ENCODE measurements at regions not wholly inside any gene's neighbourhood (a gene's known extent, or its start where the extent isn't known, plus 50 kb on each side); places are given as distances from the start of the nearest gene placed in this dataset.
A peak's percentile ranks its signal among the peaks of the same experiment; 100 is the strongest.
"Not testable (repeated sequence)": the region's sequence is repeated elsewhere in the genome, so short reads cannot be mapped to it uniquely, and the experiment has no call there.

DNA sequence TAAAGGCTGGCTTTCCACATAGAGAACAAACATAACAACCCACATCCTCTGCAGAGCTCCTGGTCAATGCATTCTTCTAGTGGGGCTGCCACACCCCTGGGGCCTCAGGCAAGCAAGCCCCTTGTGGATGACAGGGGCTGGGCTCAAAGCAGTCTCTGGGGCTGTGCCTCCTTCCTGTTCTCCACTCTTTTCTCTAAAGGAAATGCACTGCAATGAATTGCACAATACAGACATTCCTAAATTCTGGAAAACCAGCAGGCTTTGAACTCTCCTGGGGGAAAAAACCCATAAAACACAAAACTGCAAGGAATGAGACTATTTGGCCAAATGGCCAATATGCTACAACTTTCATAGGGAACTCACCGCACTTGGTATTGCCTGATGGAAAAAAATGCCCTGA is 293.9 kb upstream of the PLGLB2 start:
- not testable (repeated sequence) for H3K4me3 ChIP-seq (ENCODE audit: low read depth, low read length); DNase-seq (ENCODE audit: low read depth)

DNA sequence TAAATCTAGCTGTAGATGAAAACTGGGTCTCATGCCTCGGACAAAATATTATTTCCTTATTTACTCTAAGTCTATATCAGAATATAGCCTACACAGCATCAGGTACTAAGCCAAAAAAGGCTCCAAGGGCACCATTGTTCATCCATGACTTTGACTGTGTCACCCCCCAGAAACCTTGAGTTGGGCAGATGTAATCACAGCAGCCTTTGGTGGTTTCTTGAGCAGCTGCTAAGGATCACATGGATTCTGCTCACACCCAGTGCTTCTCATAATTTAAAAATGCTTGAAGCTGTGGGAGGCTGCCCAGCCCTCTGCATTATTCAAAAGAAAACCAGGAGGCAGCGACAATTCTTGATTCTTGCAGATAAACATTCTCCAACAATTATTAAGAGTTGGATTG is 293.5 kb upstream of the PLGLB2 start:
- DNase-seq (ENCODE audit: low read depth); H3K4me3 ChIP-seq (ENCODE audit: low read depth, low read length): not testable (repeated sequence)

DNA sequence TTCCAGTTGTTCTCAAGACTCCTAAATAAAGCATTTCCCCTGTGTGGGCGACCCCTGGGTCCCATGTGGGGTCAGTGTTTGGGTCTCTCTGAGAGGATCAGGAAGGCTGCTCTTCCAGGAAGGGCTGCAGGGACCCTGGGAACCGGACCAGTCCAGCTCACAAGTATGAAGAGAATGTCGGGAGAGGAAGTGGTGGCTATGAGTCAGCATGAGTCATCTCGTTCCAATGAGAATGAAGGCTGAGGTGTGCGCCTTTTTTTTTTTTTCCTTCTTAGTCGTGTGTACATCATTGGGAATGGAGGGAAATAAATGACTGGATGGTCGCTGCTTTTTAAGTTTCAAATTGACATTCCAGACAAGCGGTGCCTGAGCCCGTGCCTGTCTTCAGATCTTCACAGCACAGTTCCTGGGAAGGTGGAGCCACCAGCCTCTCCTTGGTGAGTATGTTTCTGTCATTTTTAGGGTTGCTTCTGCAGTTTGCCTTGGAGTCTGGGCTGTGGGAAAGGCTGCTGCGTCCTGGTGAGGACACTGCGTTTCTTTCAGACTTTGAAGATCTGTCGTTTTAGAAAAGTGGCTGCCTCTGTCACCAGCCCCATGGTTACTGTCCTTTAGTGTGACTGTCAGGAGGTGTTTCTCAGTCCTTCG is 292.6 kb upstream of the PLGLB2 start:
- DNase-seq (ENCODE audit: low read depth): not testable (repeated sequence)
- H3K4me3 ChIP-seq (ENCODE audit: low read depth, low read length): peak overlapping the region; percentile 21; the same call in 1 of the 2 replicates

DNA sequence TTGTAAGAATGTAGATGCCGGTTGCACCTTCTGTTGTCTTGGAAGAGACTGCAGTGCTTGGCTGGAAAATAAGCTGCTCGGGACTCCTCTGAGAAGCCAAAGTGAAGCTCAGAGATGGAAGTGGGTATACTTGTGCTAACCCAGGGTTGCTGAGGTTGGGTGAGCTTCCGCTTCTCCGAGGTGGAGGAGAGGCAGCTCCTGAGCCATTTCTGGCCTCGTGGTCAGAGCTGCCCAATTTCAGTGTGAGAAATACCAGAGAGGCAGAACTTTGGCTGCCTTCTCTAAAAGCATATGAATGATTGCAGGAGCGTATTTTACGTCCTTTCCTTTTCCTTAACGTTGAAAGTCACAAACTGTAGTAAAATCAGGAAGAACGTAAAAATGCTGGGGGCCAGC is 292.0 kb upstream of the PLGLB2 start:
- DNase-seq (ENCODE audit: low read depth); H3K4me3 ChIP-seq (ENCODE audit: low read depth, low read length): not testable (repeated sequence)

DNA sequence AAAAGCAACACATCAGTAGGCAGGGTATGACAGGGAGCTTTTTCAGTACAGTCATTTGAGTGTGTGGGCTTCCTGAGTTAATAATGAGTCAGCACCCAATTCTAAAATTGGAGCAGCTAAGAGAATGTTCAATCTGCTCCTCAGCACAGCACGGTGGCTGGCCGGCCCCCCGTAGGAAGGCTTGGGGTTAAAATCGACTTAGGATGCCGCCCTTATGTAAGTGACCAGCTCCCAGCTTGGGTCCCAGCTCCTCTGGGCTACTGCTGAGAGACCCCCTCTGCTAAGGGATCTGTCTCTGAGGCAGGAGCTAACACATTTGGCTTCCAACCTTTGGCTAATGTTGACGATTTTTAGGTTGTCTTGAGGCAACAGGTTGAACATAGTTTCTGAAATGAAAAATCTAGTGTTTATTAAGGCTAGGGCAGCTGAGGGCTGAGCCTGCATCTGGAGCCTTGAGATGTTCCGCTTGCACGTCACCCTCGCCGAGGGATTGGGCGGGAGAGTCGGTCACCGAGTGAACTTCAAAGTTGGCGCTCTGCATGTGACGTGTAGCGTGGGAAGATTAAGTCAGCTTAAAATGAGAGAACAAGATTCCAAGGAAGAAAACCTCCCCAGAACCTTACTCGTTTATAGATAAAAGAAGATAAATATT is 291.3 kb upstream of the PLGLB2 start:
- not testable (repeated sequence) for H3K4me3 ChIP-seq (ENCODE audit: low read depth, low read length); DNase-seq (ENCODE audit: low read depth)

DNA sequence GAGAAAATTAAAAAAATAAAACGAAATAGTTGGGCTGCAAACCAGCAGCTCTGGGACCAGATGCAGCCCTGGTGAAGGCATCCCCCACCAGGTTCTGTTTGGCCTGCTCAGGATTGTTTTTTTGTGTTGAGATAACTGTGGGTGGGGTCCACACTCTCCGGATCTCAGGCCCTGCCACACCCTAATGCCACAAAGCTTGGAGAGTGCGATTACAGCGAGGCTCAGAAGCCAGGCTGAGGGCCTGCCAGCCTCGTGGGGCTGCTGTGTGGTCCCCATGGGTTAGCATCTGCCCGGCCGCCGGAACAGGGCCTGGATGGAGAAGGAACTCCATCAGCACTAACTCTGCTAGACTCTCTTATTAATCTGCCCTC is 290.8 kb upstream of the PLGLB2 start:
- not testable (repeated sequence) for H3K4me3 ChIP-seq (ENCODE audit: low read depth, low read length); DNase-seq (ENCODE audit: low read depth)

DNA sequence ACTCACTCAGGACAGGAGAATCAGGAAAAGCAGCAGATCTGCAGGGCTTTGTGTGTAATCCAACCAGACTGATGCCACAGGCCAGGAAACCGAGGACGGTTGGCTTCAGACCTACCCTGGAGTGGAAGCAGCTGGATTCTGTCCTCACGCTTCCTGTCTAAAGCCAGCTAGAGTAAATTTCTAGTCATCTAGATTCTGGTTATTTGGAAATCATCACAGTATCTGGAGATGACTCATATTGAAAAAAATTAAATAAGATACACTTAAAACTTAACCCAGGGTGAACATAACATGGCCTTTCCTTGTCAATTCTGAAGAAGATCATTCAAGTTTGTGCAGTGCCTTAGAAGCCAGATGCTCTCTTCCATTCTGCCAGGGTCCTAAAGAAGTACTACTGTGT is 288.9 kb upstream of the PLGLB2 start:
- H3K4me3 ChIP-seq (ENCODE audit: low read depth, low read length); DNase-seq (ENCODE audit: low read depth): not testable (repeated sequence)

DNA sequence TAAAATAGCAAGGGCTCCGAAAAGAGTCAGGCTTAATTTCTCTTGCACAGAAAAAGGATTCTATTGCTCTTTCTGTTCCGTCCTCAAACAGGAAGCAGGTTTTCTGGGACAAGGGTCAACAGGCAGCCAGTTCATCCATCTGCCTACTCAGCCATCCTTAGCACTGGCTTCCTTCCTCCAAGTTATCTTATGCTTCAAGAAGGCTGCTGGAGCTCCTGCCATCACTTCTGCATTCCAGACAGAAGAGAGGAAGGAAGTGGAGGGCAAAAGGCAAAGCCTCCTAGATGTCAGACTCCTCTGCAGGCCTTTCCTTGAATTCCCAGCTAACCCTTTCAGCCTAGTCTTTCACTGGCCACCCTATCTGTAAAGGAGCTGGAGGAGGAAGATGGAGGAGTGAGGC is 287.8 kb upstream of the PLGLB2 start:
- not testable (repeated sequence) for DNase-seq (ENCODE audit: low read depth); H3K4me3 ChIP-seq (ENCODE audit: low read depth, low read length)

DNA sequence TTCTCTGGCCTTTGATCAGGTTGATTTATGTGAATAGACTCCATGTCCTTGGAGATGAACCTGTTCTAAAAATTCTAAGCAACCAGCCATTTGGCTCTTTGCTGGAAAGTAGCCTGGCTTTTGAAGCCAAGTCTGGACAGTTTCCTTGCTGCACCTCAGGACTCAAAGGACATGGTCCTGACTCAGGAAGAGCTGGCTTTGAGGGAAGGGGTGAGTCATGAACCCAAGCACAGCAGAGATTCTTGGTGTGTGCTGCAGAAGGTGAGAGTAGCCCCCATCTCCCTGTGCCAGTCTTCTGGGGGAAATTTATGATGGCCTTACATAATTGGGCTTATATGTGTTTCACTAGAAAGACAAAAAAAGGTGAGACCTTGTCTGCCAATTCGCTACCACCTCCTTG is 287.2 kb upstream of the PLGLB2 start:
- DNase-seq (ENCODE audit: low read depth); H3K4me3 ChIP-seq (ENCODE audit: low read depth, low read length): not testable (repeated sequence)

DNA sequence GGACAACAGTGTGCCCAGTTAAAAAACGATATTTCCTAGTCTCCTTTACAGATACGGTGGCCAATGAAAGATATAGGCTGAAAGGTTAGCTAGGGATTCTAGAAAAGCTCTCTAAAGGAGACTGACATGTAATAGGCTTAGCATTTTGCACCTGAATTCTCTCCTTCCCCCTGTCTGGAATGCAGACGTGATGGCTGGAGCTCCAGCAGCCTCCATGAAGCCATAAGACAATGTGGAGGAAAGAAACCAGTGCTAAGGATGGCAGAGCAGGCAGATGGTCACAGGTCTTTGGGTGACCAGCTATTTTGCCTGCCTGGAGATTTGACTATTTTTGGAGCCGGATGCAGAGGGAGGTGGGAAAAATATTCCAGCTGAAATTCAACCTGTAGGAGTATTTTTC is 286.2 kb upstream of the PLGLB2 start:
- not testable (repeated sequence) for DNase-seq (ENCODE audit: low read depth); H3K4me3 ChIP-seq (ENCODE audit: low read depth, low read length)

DNA sequence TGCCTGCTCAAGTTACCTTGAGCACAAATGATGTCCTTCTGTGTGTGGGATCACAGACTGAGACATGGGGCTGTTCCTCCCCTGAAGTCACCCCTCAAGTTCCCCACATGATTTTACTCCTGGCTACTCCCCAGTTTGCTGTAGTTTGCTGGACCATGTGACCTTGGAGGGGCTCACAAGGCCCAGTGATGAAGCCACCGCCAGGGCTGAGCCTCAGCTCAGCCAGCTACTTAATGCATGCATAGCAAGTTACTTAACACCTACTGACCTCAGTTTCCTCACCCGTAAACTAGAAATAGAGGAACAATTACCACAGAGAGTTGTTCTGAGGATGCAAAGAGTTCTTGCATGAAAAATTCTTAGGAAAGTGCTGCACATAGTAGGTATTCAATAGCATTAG is 283.7 kb upstream of the PLGLB2 start:
- not testable (repeated sequence) for DNase-seq (ENCODE audit: low read depth); H3K4me3 ChIP-seq (ENCODE audit: low read depth, low read length)

DNA sequence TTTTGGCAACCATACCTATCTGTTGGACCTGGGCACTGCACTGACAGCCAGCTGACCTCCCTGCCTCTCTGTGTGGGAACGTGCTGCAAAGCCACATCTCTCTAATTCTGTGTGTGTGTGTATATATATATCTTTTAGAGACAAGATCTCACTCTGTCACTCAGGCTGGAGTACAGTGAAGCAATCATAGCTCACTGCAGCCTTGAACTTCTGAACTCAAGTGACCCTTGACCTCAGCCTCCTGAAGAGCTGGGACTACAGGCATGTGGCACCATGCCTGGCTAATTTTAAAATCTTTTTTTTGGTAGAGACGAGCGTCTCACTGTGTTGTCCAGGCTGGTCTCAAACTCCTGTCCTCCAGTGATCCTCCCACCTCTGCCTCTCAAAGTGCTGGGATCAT is 282.2 kb upstream of the PLGLB2 start:
- DNase-seq (ENCODE audit: low read depth); H3K4me3 ChIP-seq (ENCODE audit: low read depth, low read length): not testable (repeated sequence)

DNA sequence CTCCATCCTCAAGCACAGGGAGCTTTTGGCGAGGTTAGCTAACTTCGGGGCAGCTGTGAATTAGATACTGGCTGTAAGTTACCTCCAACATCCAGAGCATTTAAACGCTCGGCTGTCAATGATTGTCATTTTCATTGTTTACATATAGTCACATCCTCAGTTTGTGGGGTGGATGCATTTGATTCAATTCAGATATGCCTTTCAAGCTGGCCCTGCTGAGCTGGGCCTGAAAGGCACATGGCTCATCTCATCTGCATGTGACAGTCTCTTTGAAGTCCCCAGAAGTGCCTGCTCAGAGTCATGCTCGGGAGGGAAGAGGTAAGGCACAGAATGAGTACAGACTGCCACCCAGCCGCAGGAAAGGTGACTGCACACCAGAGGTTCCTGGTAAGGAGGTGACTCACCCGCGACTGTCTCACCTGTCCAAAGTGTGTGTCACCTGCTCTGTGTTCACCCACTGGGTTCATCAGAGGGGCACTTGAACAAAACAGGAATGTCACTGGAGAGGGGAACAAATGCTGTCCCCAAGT is 281.2 kb upstream of the PLGLB2 start:
- H3K4me3 ChIP-seq (ENCODE audit: low read depth, low read length); DNase-seq (ENCODE audit: low read depth): not testable (repeated sequence)
- TF ChIP-seq, protein P1, sequence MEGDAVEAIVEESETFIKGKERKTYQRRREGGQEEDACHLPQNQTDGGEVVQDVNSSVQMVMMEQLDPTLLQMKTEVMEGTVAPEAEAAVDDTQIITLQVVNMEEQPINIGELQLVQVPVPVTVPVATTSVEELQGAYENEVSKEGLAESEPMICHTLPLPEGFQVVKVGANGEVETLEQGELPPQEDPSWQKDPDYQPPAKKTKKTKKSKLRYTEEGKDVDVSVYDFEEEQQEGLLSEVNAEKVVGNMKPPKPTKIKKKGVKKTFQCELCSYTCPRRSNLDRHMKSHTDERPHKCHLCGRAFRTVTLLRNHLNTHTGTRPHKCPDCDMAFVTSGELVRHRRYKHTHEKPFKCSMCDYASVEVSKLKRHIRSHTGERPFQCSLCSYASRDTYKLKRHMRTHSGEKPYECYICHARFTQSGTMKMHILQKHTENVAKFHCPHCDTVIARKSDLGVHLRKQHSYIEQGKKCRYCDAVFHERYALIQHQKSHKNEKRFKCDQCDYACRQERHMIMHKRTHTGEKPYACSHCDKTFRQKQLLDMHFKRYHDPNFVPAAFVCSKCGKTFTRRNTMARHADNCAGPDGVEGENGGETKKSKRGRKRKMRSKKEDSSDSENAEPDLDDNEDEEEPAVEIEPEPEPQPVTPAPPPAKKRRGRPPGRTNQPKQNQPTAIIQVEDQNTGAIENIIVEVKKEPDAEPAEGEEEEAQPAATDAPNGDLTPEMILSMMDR (IDR thresholded peaks at IDR 0.05; ENCODE audit: control insufficient read depth, extremely low read depth, insufficient read depth): peak; percentile 22

DNA sequence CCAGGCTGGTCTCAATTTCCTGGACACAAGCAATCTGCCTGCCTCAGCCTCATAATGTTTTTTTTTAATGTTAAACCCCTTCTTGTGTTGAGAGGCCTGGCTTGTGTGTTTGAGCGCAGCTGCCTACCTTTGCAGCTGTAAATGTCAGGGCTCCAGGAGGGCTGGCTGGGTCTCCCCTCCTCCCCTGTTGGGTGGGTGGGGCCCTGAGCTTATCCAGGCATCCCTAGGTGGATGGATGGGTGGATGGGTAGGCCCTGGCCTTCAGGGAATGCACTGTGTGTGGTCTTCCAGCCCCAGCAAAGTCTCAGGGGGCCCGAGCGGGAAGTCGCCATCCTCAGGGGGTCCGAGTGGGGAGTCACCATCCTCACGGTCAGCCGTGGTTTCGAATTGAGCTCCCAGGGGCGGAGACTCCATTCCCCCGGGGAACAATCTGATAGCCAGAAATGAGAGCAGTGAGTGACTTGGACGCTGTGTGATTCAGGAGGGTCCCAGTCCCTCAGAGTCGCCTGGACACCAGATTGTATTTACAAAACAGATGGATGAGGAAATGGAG is 279.4 kb upstream of the PLGLB2 start:
- H3K4me3 ChIP-seq (ENCODE audit: low read depth, low read length); DNase-seq (ENCODE audit: low read depth): not testable (repeated sequence)

DNA sequence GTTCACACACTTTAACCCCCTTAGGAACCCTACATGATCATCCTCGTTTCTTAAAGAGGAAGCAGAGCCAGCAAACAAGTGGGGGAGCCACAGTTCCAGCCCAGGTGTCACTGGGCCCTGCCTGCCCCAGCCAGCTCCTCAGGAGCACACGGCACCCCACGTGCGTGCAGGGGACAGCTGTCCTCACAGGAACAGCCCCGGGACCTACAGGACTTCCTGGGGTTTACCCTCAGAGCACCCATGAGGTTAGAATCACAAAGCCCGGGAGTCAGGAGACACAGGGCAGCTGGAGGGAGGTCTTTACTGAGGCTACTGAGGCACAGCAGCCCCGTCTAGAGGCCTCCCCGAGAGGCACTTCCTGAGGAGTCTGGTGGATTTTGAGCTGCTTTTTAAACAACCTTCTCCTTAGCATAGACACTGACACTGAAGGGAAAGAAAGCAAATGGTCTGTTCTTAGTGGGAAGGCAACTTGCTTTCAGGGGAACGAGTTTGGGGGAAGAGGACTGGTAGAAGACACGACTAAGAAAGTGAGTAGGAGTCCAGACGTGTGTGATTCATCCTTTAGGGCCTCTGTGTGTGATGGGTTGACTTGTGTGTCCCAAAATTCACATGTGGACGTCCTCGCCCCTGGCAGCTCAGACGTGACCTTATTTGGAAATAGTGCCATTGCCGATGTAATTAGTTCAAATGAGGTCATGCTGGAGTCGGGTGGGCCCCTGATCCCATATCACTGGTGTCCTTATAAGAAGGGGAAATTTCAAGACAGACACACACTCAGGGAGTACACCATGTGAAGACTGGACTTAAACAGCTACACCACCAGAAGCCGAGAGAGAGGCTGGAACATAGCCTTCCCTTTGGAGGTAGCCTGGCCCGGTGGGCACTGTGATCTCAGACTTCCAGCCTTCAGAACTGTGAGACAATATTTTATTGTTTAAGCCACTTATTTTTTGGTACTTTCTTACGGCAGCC is 278.4 kb upstream of the PLGLB2 start:
- not testable (repeated sequence) for H3K4me3 ChIP-seq (ENCODE audit: low read depth, low read length); DNase-seq (ENCODE audit: low read depth)

DNA sequence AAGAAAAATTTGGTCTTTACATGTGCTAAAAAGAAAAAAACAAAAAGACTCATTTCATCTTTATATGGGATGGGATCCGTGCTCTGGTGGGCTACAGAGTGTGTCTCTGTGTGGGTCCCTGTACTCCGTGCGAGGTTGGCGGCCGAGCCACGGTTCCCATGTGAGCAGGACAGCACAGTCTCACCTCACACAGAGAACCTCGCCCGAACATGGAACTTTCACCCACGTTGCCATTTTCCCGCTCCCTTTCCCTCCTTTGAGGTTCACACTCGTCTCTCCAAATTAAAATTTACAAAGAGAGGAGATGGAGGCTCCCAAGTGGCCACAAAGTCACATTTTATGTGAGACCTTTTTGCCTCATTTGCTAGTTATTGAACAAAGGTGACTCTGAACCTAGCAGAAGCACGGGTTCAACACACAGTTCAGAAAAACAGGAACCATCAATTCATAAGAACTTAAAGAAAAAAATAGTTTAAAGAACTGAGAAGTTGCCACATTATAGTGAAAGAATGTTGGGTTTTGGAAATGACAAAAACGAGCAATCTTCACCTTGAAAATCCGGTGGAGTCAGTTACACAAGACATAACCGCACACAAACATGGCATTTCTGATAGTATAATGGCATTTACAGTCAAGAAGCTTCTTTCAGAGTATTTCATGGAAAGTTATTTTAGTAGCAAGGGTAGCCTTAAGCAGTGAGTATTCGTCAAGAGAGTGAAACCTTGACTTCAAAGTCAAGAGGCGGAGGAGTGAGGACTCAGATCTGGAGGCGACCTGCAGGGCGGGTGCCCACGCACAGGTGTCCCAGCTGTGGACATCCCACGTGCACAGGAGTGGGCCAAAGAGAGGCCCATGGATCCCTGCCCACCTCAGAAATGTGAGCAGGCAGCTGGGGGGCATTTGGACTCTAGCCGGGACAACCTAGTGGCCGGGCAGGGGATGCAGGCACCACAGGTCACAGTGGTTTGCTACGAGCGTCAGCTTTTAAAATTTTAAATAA is 277.2 kb upstream of the PLGLB2 start:
- DNase-seq (ENCODE audit: low read depth); H3K4me3 ChIP-seq (ENCODE audit: low read depth, low read length): not testable (repeated sequence)

DNA sequence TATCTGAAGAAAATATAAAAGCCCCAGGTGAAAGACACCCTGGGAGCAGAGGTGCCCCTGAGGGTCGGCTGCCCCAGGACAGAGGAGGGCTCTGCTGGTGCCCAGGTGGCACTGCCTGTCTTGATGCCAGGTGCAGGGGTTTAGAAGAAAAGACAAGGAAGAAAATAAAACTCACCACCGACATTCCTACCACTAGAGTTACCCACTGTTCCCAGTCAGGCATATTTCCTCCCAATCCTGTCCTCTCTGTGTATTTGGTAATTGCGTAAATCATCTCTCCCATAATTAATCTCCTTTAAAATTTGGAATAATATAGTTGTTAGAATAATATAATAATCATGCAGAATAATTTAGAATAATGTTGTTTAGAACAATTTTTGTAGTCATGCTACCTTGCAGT is 276.4 kb upstream of the PLGLB2 start:
- not testable (repeated sequence) for H3K4me3 ChIP-seq (ENCODE audit: low read depth, low read length); DNase-seq (ENCODE audit: low read depth)
